Stimulated activated CD4-positive, alpha-beta T cell treated with anti-CD3 and anti-CD28 coated beads, Interleukin-4, amount 100 ng/mL, for 1 hour (primary cell): ENCODE measurements at regions not wholly inside any gene's neighbourhood (a gene's known extent, or its start where the extent isn't known, plus 50 kb on each side); places are given as distances from the start of the nearest gene placed in this dataset.

Experiments
- DNase-seq: peaks from one replicate; pipeline ENCODE4 v3.0.0-alpha.2; 2020

DNA sequence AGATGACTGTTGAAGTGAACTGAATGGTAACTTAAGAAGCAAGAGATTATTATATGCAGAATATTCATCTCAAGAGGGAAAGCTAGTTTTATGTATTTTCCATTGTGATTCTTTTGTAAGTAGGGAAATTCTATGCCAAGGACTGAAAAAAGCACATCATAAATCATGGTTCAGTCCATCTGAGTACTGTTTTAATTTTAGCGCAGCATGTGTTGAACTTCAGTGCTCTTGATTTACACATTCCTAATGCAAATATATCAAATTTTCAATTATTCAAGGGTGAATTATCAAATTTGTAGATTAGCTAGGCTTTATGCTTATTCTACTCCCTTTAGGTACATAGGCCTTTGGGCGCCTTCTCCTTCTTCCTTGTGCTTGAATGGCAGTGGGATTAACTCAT, 50.3 kb upstream of the TCF12 start:
- DNase-seq = no peak

DNA sequence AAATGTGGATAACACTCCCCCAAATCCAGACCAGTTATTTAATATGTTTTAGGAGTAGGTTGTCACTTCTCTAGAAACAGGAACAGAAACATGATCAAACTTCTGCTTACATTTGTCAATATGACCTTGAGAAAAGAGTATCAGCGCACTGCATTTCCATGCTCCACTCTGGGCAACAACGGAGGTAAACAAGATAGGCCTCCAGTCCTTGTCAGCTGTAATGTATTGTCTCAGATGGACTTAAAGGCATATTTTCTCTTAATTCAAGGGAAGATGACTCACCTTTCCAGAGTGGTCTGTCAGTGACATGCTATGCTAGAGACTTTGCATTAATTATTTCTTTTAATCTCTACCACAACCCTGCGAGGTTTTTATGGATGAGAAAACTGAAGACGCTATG, 51.6 kb upstream of the TCF12 start:
- no peak for DNase-seq

DNA sequence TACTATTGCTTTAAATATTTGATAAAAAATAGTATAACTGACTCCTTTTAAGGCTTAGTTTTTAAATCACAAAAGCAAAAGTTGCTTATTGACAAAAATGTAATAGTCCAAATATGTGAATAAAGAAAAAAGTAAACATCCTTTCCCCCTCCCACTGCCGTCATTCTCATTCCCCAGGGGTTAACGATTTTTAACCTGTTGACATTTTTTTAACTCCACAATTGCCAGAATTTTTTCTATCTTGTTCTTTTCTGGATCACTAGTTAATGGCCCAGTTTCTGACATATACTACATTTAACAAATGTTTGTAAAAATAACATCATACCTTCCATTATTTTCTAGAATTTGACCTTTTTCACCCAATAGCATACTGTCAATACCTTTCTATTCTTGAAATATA, 60.6 kb upstream of the TCF12 start:
- no peak for DNase-seq

DNA sequence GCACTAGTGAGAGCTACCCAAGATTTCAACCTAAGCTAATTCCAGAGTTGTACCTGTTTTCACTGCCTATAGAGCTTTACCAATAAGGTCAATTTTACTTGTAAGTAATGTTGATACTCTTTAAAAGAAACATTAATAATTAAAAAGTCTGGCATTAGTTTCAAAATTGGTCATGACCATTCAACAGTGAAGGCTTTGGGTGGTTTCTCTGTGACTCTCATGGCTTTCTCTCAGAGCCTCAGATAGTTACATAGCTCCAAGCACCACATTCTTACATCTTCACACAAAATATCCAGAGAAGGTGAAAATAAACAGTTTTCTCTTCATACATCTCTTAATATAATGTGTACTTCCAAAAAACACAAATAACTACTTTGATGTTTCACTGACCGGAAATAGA, 61.5 kb upstream of the TCF12 start:
- no peak for DNase-seq

DNA sequence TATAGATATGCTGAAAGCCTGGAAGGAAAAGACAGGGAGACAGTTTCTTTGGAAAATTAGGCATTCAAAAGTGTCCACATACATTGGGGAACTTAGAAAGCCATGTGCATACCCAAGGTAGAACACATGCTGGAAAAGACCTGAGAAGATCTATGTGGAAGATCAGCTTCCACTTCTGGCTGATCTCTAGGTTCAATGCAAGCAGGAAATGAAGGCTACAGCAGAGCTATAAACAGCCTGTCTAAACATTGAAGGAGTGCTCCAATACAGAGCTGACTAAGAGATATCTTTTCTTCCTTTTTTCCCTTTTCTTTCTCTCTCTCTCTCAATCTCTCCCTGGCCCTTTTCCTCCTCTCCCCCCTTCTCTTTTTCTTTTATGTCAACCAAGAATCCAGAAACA, 73.6 kb upstream of the TCF12 start:
- DNase-seq = no peak

DNA sequence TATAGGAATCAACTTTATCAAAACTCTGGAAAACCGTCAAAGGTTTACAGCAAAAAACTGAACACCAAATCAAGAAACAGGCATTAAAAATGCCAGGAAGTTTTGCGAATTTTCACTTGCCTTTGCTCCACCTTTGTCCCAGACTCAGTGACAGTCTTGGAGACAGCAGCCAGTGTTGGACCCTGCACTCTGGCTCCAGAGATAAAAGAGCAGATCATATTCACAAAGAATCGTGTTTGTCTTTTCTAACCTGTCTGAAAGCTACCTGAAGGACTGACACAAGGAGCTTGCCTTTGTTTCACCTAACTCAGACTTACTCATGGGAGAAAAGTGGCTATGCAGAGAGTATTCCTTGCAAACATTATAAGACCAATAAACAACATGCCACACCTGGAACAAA, 74.0 kb upstream of the TCF12 start:
- no peak for DNase-seq

DNA sequence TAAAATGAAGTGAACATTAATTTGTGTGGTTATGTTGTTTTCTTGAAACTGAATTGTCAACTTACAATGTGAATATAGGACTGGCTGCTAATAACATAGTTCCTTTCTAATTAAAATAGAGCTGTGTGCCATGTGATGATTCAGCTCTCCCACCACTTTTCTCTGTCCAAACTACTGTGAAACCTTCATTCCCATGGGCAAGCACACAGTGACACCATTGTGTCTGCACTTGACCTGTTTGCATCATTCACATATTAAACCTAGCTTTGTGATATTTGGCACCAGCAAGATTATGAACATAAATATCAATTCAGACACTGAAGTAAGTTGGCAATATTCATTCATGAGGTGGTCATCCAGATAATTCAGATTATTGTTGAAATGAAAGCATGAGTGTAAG, 78.8 kb upstream of the TCF12 start:
- DNase-seq = no peak

DNA sequence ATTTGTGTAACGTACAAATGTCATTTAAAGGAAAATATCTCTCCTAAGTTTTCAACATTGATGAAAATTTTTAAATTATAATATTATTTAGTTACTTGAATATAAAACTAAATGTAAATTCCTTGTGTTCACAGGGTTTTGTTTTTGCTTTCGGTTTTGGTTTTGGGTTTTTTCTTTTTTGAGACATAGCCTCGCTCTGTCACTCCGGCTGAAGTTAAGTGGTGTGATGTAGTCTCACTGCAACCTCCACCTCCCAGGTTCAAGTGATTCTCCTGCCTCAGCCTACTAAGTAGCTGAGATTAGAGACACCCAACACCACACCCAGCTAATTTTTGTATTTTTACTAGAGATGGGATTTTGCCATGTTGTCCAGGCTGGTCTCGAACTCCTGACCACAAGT, 79.3 kb upstream of the TCF12 start:
- DNase-seq = no peak

DNA sequence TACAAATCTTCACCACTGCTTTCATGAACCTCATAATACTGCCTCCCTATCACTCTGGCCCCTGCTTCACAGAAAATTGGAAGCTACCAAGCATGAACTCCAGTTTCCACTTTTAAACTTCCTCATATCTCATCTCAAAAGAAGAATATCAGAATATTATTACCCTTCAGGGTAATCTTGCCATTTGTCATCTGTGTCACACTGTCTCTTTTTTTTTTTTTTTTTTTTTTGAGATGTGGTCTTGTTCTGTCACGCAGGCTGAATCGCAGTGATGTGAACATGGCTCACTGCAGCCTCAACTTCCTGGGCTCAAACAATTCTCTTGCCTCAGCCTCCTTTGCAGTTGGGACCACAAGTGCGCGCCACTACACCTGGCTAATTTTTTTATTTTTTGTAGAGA, 80.4 kb upstream of the TCF12 start:
- no peak for DNase-seq

DNA sequence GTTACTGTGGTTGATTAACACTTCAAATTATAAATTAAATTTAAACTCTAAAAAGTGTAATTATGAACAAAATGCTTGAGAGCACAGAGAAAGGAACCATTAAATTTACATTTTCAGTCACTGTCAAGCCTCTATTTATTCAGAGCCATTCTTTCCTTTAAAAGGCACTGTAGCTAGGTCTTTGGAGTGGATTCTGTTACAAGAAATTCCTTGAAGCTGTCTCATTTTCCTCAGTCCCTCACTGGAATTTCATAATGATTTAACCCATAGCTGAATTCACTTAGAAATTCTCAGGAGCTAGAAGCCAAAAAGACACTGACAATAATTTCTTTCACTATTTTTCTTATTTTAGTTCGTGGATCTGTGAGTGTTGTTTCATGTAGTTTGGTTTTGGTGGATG, 81.2 kb upstream of the TCF12 start:
- no peak for DNase-seq

DNA sequence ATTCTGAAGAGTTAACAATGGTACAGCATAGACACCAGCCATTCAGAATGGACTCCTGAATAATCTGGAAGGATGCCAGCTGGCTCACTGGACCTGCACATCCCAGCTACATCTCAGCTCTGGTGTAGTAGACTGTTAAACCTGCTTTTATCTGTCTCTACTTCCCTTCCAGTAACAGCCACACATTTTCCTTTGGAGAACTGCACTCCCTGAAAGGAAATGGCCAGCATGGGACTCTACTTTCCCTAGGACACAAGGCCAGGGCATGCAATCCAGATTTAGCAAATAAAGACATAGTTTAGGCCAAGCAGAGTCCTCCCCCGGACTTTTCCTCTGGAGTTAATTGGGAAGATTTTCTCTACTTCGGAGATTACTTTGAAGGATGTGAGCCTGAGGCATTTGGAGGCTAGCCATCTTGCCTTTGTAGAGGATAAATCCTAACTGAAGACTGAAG, 82.7 kb upstream of the TCF12 start:
- no peak for DNase-seq

DNA sequence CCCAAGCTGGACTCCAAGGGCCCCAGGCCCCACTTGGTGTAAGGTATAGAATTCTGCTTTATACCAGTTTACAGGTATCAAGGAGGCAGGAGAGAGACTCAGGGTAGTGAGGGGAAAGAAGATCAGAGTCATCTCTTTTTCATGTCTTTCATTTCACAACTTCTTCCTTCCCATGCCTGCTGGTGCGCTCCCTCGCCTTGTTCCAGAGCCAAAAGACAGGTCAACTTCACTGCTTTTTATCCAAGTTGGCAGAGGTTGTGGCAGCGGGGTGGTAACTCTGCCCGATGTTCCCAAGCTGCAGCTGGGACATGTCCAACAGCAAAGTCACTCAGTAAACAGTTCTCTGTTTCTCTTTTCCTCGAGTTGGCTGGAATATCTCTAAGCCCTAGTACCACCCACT, 86.3 kb upstream of the TCF12 start:
- DNase-seq = no peak

DNA sequence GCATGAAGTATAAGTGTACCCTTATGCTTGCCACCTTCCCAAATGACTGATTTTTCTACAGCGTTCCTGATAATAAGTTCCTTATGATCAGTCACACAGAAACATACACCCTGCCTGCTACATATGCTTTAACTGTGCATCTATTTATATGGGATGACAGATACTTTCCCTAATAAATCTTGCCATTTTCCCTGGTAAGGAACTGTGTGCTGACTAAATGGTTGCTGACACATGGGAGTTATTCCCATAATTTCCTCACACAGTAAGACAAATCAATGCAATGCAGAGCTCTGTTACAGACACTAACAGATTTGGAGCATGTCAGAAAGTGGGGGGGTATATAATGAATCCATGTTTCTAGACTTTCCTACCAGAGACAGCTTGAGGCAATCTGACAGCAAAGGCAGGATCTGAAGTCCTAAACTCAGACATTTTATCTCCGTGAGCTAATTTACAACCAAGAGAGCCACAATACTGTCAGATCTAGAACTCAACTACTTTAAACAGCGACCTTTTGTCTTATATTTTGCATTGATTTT, 86.9 kb upstream of the TCF12 start:
- no peak for DNase-seq

DNA sequence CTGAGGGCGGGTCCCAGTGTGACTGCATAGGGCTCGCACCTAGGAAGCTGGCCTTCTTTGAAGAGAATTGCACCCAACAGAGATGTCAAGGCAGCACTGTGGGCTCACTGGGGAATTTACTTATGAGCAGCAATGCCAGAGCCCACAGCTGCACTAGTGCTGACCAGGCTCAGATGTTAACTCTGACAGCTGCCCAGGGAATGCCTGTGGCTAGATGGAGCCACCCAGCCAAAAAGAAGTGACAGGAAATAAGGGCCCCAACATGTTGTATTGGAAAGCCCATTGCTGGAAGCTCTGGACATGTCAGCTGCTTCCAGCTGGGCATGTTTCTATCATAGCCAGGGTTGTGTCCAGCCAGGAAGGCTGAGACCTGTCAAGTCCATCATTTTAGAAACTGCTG, 90.9 kb upstream of the ZNF280D start:
- DNase-seq = no peak

DNA sequence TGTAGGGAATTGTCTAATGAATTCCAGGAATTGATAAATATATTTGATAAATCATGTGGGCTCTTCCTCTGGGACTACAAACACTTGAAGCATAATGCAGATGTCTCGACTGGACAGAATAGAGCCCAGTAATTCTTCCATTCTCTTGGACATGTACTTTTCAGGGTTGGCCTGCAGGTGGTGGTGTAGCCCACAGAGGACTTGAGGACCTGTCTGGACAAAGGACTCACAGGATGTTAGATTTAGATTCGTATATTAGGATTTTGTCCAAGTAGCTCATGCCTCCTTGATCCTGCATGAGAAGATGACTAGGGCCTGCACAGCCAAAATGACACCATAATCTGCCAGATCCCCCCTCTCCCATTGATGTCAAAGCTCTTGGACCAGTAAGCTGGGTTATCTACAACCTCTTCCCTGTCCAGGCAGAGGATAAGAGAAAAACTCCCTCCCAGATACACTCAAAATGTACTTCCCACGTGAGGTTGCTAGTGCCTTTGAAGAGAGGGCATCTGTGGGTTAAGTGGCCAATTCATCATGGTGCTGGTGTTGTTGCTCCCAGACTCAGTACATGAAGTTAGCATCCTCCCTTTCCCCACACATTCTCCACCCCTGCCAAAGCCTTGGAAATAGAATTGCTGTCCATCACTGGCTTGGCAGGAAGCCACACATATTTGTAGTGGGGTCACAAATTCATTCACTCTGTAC, 88.6 kb upstream of the ZNF280D start:
- peak; percentile 33 for DNase-seq

DNA sequence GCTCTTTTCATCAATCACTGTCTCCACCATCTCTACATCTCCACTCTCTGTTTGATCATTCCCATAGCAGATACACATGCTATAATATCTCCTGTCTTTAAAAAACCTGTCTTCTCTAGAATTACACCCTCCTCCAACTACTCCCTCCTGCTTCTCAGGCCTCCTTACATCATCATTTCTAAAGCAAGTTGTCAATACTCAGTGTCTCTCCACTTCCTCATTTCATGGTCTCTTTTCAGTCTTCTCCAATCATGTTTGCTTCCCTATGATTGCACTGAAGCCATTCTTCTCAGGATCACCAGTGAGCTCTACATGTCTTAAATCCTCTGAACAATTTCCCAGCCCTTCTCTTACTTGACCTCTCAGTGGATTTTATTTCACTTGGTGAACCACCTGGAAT, 87.0 kb upstream of the ZNF280D start:
- no peak for DNase-seq

DNA sequence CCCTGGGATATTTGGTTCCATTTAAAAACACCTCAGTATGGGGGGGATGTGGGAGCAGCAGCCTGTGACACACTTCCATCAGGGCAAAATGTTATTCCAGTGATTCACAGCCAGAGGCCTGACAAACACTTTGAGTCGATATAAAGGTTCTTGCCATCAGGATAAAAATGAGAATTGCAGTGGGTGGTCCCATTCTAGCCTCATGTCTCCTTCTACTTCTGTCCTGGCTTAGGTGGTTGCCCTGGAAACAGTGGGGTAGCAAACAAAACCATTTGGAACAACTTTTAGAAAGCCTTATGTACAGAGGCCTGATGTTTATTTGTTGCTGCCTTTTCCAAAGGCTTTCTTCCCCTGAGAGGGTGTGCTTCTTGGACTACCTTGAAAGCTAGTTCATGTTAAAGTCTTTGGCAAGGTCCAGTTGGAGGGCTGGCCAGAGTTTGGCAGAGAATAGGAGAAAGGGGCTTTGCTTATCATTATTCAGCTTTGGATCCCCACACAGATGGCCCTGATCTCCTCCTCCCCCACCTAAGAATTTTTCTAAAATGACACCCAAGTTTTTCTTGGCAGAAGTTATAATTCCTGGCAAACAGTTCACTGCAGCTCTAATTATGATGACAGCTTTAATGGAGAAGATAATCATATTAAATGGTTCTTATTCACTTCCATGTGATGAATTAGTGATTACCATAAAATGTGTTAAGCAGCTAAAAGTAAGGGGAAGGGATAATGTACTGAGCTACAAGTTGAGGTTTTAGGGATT, 84.2 kb upstream of the ZNF280D start:
- DNase-seq = no peak

DNA sequence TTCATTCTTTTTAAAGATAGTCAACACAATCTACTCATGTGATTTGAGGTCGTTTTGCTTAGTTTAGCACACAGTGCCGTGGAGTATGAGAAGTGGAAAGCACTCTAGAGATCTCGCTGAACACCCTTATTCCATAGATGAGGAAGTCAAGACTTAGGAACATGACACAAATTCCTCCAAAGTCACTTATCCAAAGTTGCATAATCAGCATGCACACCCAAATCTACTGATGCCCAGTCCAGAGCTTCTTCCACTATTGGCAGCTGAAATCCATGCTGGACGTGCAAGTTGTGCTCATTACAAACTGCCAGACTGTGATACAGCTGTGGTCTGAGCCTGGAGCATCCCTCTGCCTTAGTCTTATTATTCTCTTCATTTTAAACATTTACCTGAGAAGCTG, 83.5 kb upstream of the ZNF280D start:
- no peak for DNase-seq

DNA sequence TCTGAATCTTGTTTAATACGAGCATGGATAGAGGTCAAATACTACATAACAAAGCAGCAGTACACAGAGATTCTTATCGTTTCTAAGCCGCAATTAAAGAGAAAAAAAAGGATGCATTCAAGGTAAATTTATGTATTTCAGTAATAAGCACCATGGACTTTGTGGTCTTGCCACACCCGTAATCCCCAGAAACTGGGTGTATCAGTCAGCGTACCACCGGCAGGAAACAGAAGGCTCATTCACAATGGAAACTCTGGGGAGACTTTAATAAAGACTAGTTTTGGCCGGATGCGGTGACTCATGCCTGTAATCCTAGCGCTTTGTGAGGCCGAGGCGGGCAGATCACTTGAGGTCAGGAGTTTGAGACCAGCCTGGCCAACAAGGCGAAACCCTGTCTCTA, 81.9 kb upstream of the ZNF280D start:
- DNase-seq = no peak

DNA sequence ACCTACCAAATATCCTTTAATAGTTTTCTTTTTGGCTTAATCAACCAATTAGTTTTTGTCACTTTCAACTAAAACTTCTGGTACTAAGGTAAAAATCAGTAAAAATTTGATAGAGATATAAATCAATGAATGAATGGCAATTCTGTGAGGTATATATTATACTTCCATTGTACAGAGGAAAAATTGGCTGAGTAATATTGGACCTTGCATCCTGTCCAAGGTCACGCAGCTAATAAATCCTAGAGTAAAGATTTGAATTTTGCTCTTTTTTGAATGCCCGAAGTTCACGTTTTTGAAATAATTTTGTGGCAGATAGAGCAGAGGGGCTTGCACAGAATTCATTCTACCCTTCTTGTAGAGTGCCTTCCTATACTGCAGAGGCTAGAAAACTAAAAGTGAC, 81.1 kb upstream of the ZNF280D start:
- DNase-seq = no peak

DNA sequence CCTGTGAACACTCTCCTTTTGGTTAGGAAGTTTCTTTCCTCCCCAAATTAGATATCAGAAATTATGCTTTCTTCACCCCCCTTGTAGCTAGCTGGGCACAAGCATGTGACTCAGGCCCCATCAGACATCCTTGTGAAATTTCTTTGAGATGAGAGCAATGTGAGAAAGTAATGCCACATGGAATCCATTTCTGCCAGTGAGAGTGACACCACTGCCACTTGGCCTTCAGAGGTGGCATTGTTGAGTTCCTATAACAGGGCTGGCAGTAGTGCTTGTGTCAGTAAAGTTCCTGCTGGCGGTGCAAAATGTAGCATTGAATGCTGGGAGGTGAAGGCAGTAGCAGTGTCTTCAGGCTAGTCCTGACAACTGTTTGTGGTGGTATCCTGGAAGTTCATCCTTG, 80.7 kb upstream of the ZNF280D start:
- no peak for DNase-seq

DNA sequence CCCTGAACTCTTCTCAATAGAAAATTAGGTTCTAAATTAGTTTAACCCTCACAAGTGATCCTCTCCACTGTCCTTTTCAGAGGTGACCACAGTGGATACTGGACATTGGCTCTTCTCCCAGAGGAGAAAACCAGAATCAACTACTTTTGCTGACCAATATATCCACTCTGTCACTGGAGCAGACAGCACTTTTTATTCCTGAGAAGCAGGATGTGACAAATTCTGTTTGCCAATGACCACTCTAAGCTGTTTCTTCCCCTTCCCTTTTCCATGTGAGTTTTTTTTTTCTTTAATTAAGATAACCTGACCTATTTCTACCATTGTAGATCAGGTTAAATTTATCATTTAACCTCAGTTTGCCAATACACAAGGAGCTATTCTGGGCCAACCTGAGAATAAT, 79.7 kb upstream of the ZNF280D start:
- no peak for DNase-seq

DNA sequence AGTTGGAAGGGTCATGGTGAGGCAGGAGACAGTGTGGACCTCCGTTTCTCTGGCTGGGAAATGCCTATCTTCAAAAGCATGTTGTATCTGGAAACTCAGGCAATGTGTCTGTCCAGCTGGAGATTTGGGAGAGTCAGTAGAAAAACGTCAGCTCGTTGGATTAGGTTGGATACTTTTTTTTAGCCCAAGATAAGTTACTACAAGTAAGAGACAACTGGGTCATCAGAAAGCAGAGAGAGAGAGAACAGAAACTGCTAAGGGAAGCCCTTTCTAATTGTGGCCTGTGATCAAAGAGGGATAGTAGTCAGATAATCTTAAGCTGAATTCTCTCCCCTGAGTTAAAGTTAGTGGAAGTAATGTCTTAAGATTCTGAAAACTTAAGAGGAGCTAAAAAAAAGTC, 78.9 kb upstream of the ZNF280D start:
- DNase-seq = no peak

DNA sequence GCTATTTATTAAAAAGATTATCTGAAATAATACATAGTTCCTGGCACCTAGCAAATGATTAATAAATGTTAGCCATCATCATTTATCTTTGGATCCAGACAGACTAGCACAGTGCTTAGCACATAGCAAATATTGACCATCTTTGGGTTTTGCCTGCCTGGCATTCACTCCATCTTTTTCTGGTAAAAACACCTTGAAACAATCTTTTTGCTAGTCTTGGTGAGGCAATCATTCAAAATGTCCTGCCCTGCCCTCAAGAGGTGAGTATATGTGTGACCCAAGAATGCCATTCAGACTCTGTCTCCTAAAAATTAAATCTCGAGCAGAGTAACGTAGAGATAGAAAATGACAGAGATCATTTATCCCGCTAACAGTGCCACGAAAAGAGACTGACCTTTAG, 78.3 kb upstream of the ZNF280D start:
- DNase-seq = no peak

DNA sequence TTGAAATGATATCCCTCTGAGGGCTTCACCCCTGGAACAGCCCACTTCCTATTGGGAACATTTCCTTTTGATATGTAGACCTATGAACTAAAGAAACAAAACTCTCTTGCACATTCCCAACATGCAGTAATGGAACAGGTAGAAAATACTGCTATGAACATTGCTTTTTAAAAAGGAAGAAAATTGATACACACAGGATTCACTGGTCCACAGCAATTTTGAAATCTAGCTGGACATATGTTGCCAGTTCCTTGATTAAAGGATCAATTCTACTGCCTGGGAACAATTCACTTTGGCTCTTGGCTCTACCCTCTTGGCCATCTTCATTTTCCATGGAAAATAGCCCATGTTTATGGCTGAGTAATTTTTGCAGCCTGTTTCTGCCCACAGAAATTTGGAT, 74.9 kb upstream of the ZNF280D start:
- DNase-seq = no peak
